GM12872 (cell line): ENCODE measurements at regions not wholly inside any gene's neighbourhood (a gene's known extent, or its start where the extent isn't known, plus 50 kb on each side); places are given as distances from the start of the nearest gene placed in this dataset.

Source experiments
- CTCF ChIP-seq: IDR thresholded peaks from 3 replicates; pipeline ENCODE4 v1.5.1; 2011; ENCODE audit warnings: low read depth, mild to moderate bottlenecking, low read length, moderate library complexity; ENCODE audit not compliant: insufficient read depth

GRCh38 chr3:117630469-117630868, 920.9 kb downstream of the TUSC7 start:
- no peak for TF ChIP-seq CTCF

DNA sequence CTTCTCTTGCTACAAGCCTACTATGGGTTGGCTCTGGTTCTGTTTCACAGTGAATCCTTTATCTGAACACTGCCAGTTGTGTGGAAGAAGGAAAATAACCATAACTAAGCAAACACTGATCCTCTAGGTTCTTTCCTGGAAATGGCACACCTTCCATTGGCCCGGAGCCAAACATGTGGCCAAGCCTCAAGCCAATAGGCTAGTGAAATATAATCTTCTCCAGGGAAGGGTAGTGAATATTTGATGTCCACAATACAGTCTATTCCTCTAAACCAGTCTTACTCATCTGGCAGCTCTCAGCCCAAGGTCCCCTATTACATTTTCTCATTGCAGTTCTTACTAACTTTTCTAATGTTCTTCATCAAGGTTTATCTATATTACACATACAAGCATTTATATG, 921.3 kb downstream of the TUSC7 start:
- TF ChIP-seq CTCF = no peak

DNA sequence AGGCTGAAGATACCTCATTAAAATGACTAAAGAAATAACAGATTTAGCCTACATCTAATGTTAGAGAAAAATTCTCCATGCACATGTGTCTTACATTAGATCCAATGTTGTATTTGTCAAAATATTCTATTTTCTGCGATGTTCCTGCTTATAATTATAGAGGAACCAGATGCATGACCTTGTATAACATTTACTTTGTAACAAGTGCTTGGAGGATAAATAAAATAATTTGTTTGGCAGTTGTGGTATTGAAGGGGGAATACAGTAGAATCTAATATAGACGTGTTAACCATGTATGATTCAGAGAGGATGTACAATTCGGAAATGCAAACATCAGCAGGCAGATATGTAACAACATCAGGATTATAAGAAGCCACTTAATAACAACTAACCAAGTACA, 922.2 kb downstream of the TUSC7 start:
- no peak for TF ChIP-seq CTCF

- no peak for TF ChIP-seq CTCF
Observed at GRCh38 chr3:117632191-117632590, 922.6 kb downstream of the TUSC7 start.

- no peak for TF ChIP-seq CTCF
Observed at GRCh38 chr3:117633207-117633606, 923.6 kb downstream of the TUSC7 start.

DNA sequence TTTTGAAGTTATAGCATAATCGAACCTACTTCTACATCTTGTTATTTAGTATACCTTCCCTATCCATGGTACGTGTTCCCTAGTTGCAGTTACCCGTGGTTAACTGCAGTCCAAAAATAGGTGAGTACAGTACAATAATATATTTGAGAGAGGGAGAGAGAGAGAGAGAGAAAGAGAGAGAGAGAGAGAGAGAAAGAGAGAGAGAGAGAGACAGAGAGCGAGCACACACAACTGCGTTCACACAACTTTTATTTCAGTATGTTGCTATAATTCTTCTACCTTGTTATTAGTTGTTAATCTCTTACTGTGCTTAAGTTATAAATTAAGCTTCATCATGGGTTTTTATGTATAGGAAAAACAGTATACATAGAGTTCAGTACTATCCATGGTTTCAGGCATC, 928.1 kb downstream of the TUSC7 start:
- TF ChIP-seq CTCF = no peak

- TF ChIP-seq CTCF = no peak
Observed at GRCh38 chr3:117644203-117644602, 934.6 kb downstream of the TUSC7 start.
